ENCODE measurements at regions not wholly inside any gene's neighbourhood (a gene's known extent, or its start where the extent isn't known, plus 50 kb on each side); places are given as distances from the start of the nearest gene placed in this dataset.

- no peak for TF ChIP-seq CTCF (IDR thresholded peaks at IDR 0.05; ENCODE audit: low read depth, low read length, poor library complexity, severe bottlenecking)
- no peak for TF ChIP-seq EZH2phosphoT487 (IDR thresholded peaks at IDR 0.05; ENCODE audit: borderline replicate concordance, low read length)
Observed at GRCh38 chr9:74403581-74403980, 93.6 kb upstream of the RORB start.

Measured in DOHH2 (cell line).